Stimulated activated CD4-positive, alpha-beta T cell treated with anti-CD3 and anti-CD28 coated beads, Interleukin-12 subunit alpha, Interleukin-12 subunit beta, amount 100 ng/mL, for 48 hours (primary cell): ENCODE measurements at regions not wholly inside any gene's neighbourhood (a gene's known extent, or its start where the extent isn't known, plus 50 kb on each side); places are given as distances from the start of the nearest gene placed in this dataset.
A peak's percentile ranks its signal among the peaks of the same experiment; 100 is the strongest.
"Not testable (repeated sequence)": the region's sequence is repeated elsewhere in the genome, so short reads cannot be mapped to it uniquely, and the experiment has no call there.

Source experiments
- DNase-seq, 3 donors: peaks; one replicate each; pipeline ENCODE4 v3.0.0-alpha.2; 2020; ENCODE audit warnings: low read depth in 2 of 3, low spot score in 1 of 3

GRCh38 chr3:177356113-177356512 is 158.8 kb upstream of the TBL1XR1 start:
- DNase-seq = no peak

- DNase-seq = no peak
These were observed 159.7 kb upstream of the TBL1XR1 start for GRCh38 chr3:177356952-177357351.

GRCh38 chr3:177357352-177358090 is 160.2 kb upstream of the TBL1XR1 start:
- DNase-seq = no peak

- DNase-seq = peak; percentile 53 to 63 (median 58)
These were observed 161.1 kb upstream of the TBL1XR1 start for GRCh38 chr3:177358091-177358976.

- DNase-seq = peak in 1 of 3 donors; percentile 34
These were observed 161.8 kb upstream of the TBL1XR1 start for GRCh38 chr3:177358977-177359592.

- DNase-seq = peak; percentile 92 to 97 (median 95)
These were observed 162.5 kb upstream of the TBL1XR1 start for GRCh38 chr3:177359593-177360357.

- no peak for DNase-seq
These were observed 164.0 kb upstream of the TBL1XR1 start for GRCh38 chr3:177361081-177361938.

- DNase-seq = no peak
These were observed 165.3 kb upstream of the TBL1XR1 start for GRCh38 chr3:177362626-177363025.

- no peak for DNase-seq
These were observed 167.0 kb upstream of the TBL1XR1 start for GRCh38 chr3:177364236-177364635.

- not testable (repeated sequence) for DNase-seq
These were observed 168.0 kb upstream of the TBL1XR1 start for GRCh38 chr3:177365294-177365693.

GRCh38 chr3:177367788-177368187 is 170.5 kb upstream of the TBL1XR1 start:
- DNase-seq = no peak

- no peak for DNase-seq
These were observed 173.1 kb upstream of the TBL1XR1 start for GRCh38 chr3:177370246-177370822.

- DNase-seq = no peak
These were observed 173.9 kb upstream of the TBL1XR1 start for GRCh38 chr3:177371146-177371545.

GRCh38 chr3:177371888-177372287 is 174.6 kb upstream of the TBL1XR1 start:
- no peak for DNase-seq

GRCh38 chr3:177374323-177374722 is 177.0 kb upstream of the TBL1XR1 start:
- no peak for DNase-seq

- DNase-seq = no peak
These were observed 178.0 kb upstream of the TBL1XR1 start for GRCh38 chr3:177375316-177375715.

- no peak for DNase-seq
These were observed 179.9 kb upstream of the TBL1XR1 start for GRCh38 chr3:177377166-177377565.

- DNase-seq = no peak
These were observed 180.9 kb upstream of the TBL1XR1 start for GRCh38 chr3:177378168-177378567.

- DNase-seq = no peak
These were observed 181.8 kb upstream of the TBL1XR1 start for GRCh38 chr3:177379045-177379444.

GRCh38 chr3:177381070-177381469 is 183.8 kb upstream of the TBL1XR1 start:
- no peak for DNase-seq
